Colonic mucosa (tissue), 4 donors: ENCODE measurements at regions not wholly inside any gene's neighbourhood (a gene's known extent, or its start where the extent isn't known, plus 50 kb on each side); places are given as distances from the start of the nearest gene placed in this dataset.

Experiments
- DNase-seq: peaks from one replicate; pipeline ENCODE4 v3.0.0-alpha.2; 2020
- H3K27ac ChIP-seq: fragments of 200-600 bp; one replicate; pipeline ENCODE4 v1.8.0; 2021
- H3K27me3 ChIP-seq: fragments of 200-600 bp; one replicate; pipeline ENCODE4 v1.8.0; 2021
- H3K36me3 ChIP-seq: fragments of 200-600 bp; one replicate; pipeline ENCODE4 v1.8.0; 2021
- H3K4me1 ChIP-seq: fragments of 200-600 bp; one replicate; pipeline ENCODE4 v1.8.0; 2021; ENCODE audit warnings: mild to moderate bottlenecking
- H3K4me3 ChIP-seq: fragments of 200-600 bp; one replicate; pipeline ENCODE4 v1.8.0; 2021
- H3K9ac ChIP-seq, 2 donors: one replicate each; pipeline ENCODE4 v1.7.0; 2013; ENCODE audit warnings: control low read depth in 2 of 2, low read depth in 2 of 2, low read length in 2 of 2
- H3K9me3 ChIP-seq: fragments of 200-600 bp; one replicate; pipeline ENCODE4 v1.8.0; 2021
- intact Hi-C: fragments of 100-400 bp; cut with DNase I; formaldehyde crosslinking; loops from one replicate; pipeline ENCODE4 v1.14.1; 2022
- TF ChIP-seq, protein P1 (sequence below): fragments of 200-600 bp; IDR thresholded peaks from one replicate; pipeline ENCODE4 v1.8.0; 2022; ENCODE audit warnings: antibody characterized with exemption, mild to moderate bottlenecking
- donor health status: healthy.
- donor health status: DM: no; HTN: no; CAD: no.
- donor health status: DM: no; HTN: no; CAD: no.

DNA sequence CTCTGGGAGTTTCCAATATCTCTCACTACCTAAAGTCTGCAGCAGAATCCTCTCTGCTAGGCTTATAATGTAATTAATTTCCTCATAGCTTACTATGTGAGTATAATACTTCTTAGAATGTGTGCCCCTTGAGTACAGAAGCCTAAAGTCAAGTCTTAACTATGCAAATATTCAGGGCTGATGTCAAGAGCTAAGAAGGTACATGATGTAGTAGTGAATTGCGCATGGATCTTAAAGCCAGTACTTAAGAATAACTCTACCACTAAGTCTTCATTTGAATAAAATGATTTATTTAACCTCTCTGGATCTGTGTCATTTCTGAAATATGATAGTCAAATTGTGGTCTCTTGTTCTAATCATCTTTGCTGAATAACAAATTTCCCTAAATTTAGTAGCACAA, 442.9 kb downstream of the DTWD2 start:
- Histone ChIP-seq H3K4me3 (no peak overlapping the region), H3K27ac (no peak overlapping the region), H3K9ac (no peak overlapping the region), H3K4me1 (no peaks in the 10 kb centered on the region), H3K27me3 (no peaks in the 10 kb centered on the region), H3K9me3 (no peaks in the 10 kb centered on the region), H3K36me3 (no peaks in the 10 kb centered on the region)
- DNase-seq = no peak
- TF ChIP-seq, protein P1, sequence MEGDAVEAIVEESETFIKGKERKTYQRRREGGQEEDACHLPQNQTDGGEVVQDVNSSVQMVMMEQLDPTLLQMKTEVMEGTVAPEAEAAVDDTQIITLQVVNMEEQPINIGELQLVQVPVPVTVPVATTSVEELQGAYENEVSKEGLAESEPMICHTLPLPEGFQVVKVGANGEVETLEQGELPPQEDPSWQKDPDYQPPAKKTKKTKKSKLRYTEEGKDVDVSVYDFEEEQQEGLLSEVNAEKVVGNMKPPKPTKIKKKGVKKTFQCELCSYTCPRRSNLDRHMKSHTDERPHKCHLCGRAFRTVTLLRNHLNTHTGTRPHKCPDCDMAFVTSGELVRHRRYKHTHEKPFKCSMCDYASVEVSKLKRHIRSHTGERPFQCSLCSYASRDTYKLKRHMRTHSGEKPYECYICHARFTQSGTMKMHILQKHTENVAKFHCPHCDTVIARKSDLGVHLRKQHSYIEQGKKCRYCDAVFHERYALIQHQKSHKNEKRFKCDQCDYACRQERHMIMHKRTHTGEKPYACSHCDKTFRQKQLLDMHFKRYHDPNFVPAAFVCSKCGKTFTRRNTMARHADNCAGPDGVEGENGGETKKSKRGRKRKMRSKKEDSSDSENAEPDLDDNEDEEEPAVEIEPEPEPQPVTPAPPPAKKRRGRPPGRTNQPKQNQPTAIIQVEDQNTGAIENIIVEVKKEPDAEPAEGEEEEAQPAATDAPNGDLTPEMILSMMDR = no peak
- intact Hi-C loops = no loop called here

DNA sequence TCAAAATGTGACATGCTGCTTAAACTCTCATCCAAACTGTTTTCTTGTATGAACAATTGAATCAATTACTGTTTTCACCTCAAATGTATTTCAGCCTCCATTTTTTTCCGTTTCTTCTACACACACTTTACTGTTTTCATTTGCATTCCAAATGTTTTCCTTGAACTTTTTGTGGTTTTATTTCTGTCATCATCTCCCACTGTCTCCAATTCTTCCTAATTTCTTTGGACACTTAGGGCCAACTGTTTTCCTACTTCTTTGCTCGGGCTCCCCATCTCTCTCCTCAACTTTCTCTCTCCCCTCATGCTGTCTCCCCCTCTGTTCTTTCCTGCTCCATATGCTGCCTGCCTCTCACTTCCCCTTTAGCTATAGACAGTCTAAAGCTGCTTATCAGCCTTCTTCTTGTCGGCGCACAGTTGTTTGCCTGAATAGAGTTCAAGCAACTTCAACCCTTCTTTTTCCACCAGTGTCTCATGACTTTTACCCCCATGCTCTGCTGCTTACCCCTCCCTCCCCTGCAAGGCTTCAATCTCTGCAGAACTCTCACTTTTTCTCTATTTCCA, 443.4 kb downstream of the DTWD2 start:
- H3K36me3 ChIP-seq = no peaks in the 10 kb centered on the region
- TF ChIP-seq, protein P1 = no peak

DNA sequence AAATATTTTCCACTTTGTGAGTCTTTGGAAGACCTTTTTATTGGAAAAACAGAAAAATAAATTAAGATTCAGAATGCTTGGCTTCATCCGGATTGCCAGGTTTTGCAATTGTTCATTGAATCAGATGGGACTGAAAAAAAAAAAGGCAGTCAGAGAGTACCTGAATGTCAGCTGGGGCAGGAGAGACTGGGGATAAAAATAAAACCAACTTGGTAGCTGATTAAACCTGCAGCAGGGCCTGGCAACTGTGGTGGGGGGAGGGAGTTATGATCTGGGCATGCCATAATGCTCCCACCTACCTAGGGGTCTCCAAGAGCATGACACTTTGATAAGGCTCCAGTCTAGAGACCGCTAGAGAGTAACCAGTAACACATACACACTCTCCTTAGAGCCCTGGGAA, 454.4 kb downstream of the DTWD2 start:
- TF ChIP-seq, protein P1 = no peak
- DNase-seq = no peak
- no peaks in the 10 kb centered on the region for H3K36me3 ChIP-seq
- H3K9me3 ChIP-seq = no peaks in the 10 kb centered on the region
- H3K4me3 ChIP-seq = no peak overlapping the region
- no peak overlapping the region for H3K9ac ChIP-seq
- no peak overlapping the region for H3K27ac ChIP-seq
- H3K4me1 ChIP-seq = no peaks in the 10 kb centered on the region
- H3K27me3 ChIP-seq = no peaks in the 10 kb centered on the region
- intact Hi-C loops = no loop called here

More for the DNA sequence above, 443.4 kb downstream of the DTWD2 start:
- intact Hi-C loops = no loop called here
- Histone ChIP-seq H3K27ac (no peak overlapping the region), H3K9ac (no peak overlapping the region), H3K4me3 (no peak overlapping the region), H3K9me3 (no peaks in the 10 kb centered on the region), H3K4me1 (no peaks in the 10 kb centered on the region), H3K27me3 (no peaks in the 10 kb centered on the region)
- DNase-seq = no peak

DNA sequence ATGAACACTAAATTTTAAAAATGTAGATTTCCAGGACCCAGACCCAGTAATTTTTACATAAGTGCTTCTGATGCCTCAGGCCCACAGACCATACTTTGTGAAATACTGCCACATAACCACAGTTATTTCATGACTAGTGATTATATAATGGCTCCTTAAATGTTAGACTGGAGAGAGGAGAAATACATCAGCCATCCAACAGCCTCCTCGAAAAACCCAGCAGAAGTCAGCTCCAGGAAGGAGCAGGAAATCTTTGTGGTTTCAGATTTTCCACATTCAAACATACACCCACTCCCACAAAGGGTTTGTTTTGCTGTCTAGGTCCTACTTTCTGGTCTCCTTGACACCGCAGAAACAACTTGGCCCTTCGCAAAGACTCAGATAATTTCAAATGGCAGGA, 455.2 kb downstream of the DTWD2 start:
- H3K27ac ChIP-seq = no peak overlapping the region
- no peak overlapping the region for H3K4me3 ChIP-seq
- intact Hi-C loops = no loop called here
- H3K27me3 ChIP-seq = no peaks in the 10 kb centered on the region
- H3K4me1 ChIP-seq = no peaks in the 10 kb centered on the region
- no peak overlapping the region for H3K9ac ChIP-seq
- DNase-seq = no peak
- no peaks in the 10 kb centered on the region for H3K9me3 ChIP-seq
- no peaks in the 10 kb centered on the region for H3K36me3 ChIP-seq
- TF ChIP-seq, protein P1 = no peak

DNA sequence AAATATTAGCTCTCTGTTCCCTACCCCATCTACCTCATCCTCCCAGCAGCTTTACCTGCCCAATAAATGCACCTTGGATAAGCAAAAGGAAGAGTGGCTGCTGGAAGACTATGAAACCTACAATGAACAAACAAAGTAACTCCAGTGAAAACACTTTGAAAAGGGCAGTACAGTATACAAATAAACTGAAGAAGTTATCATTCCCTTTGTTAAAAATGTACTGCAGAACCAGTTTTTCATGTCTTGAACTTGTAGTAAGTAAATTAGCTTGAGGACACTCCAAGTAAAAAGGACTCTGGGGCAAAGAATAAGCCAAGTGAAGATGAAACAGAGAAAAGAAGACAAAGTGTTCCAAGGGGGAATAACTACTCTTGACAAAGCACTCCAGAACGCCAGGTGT, 457.1 kb downstream of the DTWD2 start:
- Histone ChIP-seq H3K27me3 (no peaks in the 10 kb centered on the region), H3K9ac (no peak overlapping the region), H3K36me3 (no peaks in the 10 kb centered on the region), H3K9me3 (no peaks in the 10 kb centered on the region), H3K4me3 (no peak overlapping the region), H3K27ac (no peak overlapping the region), H3K4me1 (no peaks in the 10 kb centered on the region)
- DNase-seq = no peak
- intact Hi-C loops = no loop called here
- TF ChIP-seq, protein P1 = no peak
